IgD-negative memory B cell (primary cell): ENCODE measurements at regions not wholly inside any gene's neighbourhood (a gene's known extent, or its start where the extent isn't known, plus 50 kb on each side); places are given as distances from the start of the nearest gene placed in this dataset.

Experiments
- H3K27ac Mint-ChIP-seq, 3 donors: one replicate each; pipeline ENCODE4 v1.8.0; 2020 to 2022; ENCODE audit warnings: mild to moderate bottlenecking in 3 of 3, mixed read lengths in 3 of 3, moderate library complexity in 1 of 3
- H3K27me3 Mint-ChIP-seq: one replicate; pipeline ENCODE4 v1.8.0; 2021; ENCODE audit warnings: mixed read lengths
- H3K36me3 Mint-ChIP-seq: one replicate; pipeline ENCODE4 v1.8.0; 2020; ENCODE audit warnings: mild to moderate bottlenecking, mixed read lengths
- H3K4me1 Mint-ChIP-seq, 3 donors: one replicate each; pipeline ENCODE4 v1.8.0; 2020 to 2022; ENCODE audit warnings: mixed read lengths in 3 of 3, mild to moderate bottlenecking in 1 of 3
- H3K4me3 Mint-ChIP-seq, 4 donors: one replicate each; pipeline ENCODE4 v1.8.0; 2020 to 2022; ENCODE audit warnings: mild to moderate bottlenecking in 4 of 4, mixed read lengths in 4 of 4, moderate library complexity in 3 of 4
- H3K9me3 Mint-ChIP-seq, 3 donors: one replicate each; pipeline ENCODE4 v1.8.0; 2020 to 2021; ENCODE audit warnings: mixed read lengths in 3 of 3, mild to moderate bottlenecking in 1 of 3

DNA sequence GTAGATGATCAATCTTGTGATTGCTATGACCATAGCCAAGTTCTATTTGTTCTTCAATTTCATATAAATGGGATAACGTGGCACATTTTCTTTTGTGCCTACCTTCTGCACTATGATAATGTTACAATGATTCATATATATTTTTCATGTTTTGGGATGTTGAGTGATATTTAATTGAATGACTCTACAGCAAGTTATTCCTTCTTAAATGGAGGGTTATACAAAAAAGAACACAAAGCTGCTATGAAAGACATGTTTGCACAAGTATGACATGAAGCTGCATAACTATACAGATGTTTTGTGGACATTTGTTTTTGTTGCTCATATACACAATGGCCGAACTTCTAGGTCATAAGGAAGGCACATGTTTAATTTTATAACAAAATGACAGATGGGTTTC lies 356.2 kb downstream of the CBLN2 start:
- Mint-ChIP-seq H3K4me1 (peaks cover 0 to 11% (median 6%) of the 10 kb centered on the region in 3 donors), H3K36me3 (no peaks in the 10 kb centered on the region), H3K9me3 (peaks cover 2 to 6% (median 4%) of the 10 kb centered on the region in 3 donors), H3K27me3 (no peaks in the 10 kb centered on the region), H3K4me3 (no peak overlapping the region), H3K27ac (no peak overlapping the region)

DNA sequence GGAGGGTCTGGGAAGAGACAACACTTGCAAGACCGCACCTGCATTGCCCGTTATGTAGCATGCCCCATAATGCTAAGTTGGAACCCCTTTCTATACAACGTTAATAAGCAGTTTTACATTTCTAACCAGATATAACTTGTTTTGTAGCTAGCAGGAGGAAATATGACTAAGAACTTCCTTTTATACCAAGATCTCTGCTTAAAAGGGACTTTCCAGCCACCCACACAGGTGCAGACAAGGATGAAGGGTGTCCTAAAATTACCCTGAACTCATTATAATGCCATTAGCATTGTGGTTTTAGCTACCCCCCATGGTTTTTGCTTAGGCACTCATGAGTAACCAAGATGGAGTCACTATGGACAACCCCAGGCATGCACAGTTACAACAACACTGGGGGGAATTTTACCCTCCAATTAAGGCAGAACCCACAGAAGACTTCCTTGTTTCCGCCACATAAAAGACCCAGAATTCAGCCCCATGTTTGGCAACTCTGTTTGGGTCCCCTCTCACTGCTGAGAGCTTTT lies 362.8 kb downstream of the CBLN2 start:
- H3K4me1 Mint-ChIP-seq: peaks cover 11 to 30% (median 20%) of the 10 kb centered on the region in 3 donors
- peak overlapping the region in 3 of 4 donors; percentile 50 to 87 (median 65) for H3K4me3 Mint-ChIP-seq
- H3K27ac Mint-ChIP-seq: peak overlapping the region; percentile 17 to 95 (median 92)
- H3K9me3 Mint-ChIP-seq: peaks cover 2 to 9% (median 4%) of the 10 kb centered on the region in 3 donors
- H3K36me3 Mint-ChIP-seq: peaks cover 3% of the 10 kb centered on the region
- H3K27me3 Mint-ChIP-seq: no peaks in the 10 kb centered on the region

DNA sequence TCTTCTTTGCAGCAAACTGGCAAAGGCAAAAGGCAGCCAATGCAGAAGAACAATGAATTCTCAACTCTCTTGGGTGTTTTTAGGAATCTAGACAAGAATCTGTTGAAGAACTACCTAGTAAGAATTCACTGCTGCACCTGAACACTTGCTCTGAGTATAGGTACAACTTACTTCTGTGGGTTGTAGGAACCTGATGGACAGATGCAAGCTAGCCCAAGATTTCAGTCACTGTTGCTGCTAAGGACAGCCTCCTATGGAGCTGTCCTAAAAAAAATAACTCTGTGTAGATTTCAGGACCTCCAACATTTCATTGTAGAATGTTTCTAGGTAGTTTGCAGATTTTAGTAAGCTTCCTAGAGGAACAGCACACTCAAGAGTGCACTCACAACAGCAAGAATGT lies 363.5 kb downstream of the CBLN2 start:
- Mint-ChIP-seq H3K27ac (peak overlapping the region; percentile 17 to 95 (median 92)), H3K4me3 (peak overlapping the region in 3 of 4 donors; percentile 46 to 87 (median 65)), H3K9me3 (peaks cover 2 to 9% (median 4%) of the 10 kb centered on the region in 3 donors), H3K4me1 (peaks cover 15 to 27% (median 17%) of the 10 kb centered on the region in 3 donors), H3K36me3 (peaks cover 3% of the 10 kb centered on the region), H3K27me3 (no peaks in the 10 kb centered on the region)

DNA sequence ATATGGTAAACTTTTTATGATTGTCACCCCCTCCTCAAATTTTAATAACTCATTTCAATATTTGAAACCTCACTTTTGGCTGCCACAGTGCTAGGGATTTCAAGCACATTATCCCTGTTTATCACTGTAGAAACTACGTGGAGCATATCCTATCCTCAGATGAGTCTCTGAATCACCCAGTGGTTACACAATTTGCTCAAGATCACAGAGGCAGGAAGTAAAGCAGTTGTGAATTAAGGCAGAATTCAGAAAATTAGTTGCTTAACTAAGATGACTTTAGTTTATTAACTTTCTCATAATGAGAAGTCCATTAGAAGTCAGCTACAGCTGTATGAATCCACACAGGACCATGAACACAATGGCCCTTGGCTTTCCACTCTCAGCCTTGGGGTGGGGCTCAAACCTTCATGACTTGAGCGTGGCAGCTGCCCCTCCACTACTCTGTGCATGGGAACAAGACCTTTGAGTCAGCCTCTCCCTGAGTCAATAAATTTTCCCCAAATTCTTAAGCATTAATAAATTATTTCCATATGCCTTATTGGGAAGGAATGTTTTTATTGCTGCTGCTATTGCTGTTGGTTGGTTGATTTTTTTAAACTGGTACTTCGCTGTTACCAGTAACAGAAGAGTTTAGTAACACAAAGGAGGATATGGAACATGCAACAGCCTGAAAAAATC lies 369.0 kb downstream of the CBLN2 start:
- Mint-ChIP-seq H3K4me3 (no peak overlapping the region), H3K36me3 (peaks cover 3% of the 10 kb centered on the region), H3K27me3 (no peaks in the 10 kb centered on the region), H3K9me3 (peaks cover 3 to 11% (median 8%) of the 10 kb centered on the region in 3 donors), H3K4me1 (peaks cover 4 to 18% (median 10%) of the 10 kb centered on the region in 3 donors), H3K27ac (no peak overlapping the region)

DNA sequence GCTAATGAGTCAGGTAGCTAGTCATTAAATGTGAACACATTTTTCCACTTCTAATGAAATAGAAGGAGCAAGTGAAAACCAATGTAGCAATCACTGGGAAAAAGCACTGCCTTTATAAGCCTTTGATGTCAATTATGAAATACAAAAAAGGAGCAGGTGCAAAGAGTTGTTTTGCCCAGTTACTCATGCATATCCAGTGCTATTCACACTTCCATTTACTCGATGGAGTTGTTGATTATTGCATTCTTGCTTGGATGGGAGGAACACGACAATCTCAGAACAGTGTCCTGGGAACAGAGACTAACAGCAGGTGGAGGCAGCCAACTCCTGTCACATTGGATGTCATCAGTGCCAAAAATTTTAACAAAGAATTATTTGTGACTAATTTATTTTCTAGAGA lies 372.5 kb downstream of the CBLN2 start:
- Mint-ChIP-seq H3K9me3 (peaks cover 5 to 8% (median 7%) of the 10 kb centered on the region in 3 donors), H3K27ac (no peak overlapping the region), H3K36me3 (peaks cover under 1% of the 10 kb centered on the region), H3K4me3 (peak overlapping the region in 1 of 4 donors; percentile 71), H3K27me3 (no peaks in the 10 kb centered on the region), H3K4me1 (peaks cover 4 to 11% (median 5%) of the 10 kb centered on the region in 3 donors)

DNA sequence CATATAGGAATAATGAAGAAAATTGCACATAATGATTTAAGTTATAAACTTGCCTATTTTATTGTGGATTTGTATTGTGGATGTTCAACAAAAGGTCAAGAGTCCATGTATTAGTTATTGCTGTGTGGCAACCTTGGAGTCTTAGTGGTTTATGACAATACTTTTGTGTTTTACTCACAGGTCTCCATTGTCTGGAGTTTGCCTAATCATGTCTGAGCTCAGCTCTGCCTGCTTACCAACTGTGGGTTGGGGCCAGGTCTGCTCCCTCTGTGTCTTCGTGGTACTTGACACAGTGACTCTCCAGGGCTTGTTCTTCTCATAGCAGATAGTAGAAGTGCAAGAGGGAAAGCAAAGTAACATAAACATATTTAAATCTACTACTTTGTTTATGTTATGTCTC lies 382.5 kb downstream of the CBLN2 start:
- no peaks in the 10 kb centered on the region for H3K36me3 Mint-ChIP-seq
- no peaks in the 10 kb centered on the region for H3K27me3 Mint-ChIP-seq
- no peak overlapping the region for H3K27ac Mint-ChIP-seq
- no peak overlapping the region for H3K4me3 Mint-ChIP-seq
- peaks cover 0 to 2% (median 0%) of the 10 kb centered on the region in 3 donors for H3K9me3 Mint-ChIP-seq
- H3K4me1 Mint-ChIP-seq: peaks cover 8 to 15% (median 9%) of the 10 kb centered on the region in 3 donors

DNA sequence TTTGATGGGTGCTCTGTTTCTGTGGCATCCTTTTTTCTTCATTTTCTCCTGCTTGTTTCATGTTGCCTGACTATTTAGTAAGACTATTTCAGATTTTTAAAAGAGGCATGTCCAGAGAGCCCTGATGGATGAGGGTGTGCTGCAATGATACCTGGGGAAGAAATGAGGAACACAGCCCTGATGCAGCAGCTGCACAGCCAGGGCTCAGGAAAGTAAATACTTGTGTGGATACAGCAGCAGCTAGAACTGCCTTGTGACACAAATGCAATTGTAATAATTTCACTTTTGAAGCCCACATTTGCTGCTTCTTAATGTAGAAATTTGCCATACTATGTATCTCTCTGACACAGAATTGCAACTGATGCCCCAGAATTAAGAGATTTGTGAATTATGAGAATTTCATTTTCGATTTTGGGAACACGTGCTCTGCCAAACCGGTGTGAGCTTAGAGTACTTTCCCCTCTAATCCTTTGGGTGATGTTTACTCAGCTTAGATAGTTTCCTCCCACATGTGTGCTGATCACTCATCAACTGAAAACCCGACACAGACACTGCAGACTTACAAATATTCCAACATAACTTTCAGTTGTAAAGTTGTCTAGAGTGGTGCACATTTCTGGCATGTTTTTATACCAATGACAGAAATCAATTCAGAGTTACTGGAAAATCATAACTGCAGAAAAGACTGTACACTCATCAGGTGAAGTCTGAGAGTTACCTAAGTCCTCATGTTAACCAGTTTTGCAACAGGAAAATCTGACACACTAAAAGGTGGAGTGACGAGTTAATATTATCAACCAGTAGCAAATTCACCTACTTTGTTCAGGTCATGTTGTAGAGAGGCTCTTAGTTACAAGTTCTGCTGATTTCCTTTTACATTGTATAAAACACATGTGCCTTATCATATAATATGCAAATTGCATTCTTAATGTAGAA lies 383.4 kb downstream of the CBLN2 start:
- peak overlapping the region; percentile 9 to 80 (median 64) for H3K4me3 Mint-ChIP-seq
- H3K27ac Mint-ChIP-seq: peak overlapping the region in 2 of 3 donors; percentile 9 to 25
- no peaks in the 10 kb centered on the region for H3K36me3 Mint-ChIP-seq
- peaks cover 7 to 15% (median 9%) of the 10 kb centered on the region in 3 donors for H3K4me1 Mint-ChIP-seq
- peaks cover 0 to 2% (median 0%) of the 10 kb centered on the region in 3 donors for H3K9me3 Mint-ChIP-seq
- no peaks in the 10 kb centered on the region for H3K27me3 Mint-ChIP-seq

DNA sequence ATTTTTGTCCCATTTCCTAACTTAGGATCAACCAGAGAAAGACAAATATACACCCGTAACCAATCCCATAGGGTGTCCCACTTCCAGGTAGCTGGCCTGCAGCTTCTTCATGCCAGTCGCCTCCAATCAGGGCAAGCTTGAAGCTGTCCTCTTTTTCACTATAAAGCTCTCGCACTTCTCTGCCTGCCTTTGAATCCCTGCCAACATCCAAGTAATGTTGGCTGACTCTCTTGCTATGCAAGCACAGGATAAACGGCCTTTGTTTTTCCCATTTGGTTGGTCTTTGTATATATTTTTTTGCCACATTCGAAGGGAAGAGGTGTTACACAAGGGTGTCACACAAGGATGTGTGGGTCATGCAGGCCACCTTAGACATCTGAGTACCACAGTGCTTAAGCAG lies 388.8 kb downstream of the CBLN2 start:
- no peaks in the 10 kb centered on the region for H3K27me3 Mint-ChIP-seq

DNA sequence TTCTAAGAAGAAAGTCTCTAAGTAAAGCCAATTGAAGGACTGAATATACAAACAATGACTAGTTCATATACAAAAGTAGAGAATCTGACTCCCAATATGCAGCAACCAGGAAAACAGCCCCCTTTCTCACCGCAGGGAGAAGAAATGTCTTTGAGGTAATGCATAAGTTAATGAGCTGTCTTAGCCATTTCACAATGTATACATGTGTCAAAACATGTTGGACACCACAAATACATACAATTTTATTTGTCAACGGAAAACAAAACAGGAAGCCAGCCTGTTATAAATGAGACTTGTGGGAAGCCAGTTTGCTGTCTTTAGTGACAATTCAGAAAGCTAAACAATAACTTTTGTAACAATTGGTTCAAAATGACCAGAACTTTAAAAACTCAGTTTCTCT lies 389.2 kb downstream of the CBLN2 start:
- H3K27ac Mint-ChIP-seq: no peak overlapping the region
- H3K4me3 Mint-ChIP-seq: no peak overlapping the region
- peaks cover 0 to 2% (median 0%) of the 10 kb centered on the region in 3 donors for H3K9me3 Mint-ChIP-seq
- no peaks in the 10 kb centered on the region for H3K36me3 Mint-ChIP-seq
- H3K4me1 Mint-ChIP-seq: no peaks in the 10 kb centered on the region
- no peaks in the 10 kb centered on the region for H3K27me3 Mint-ChIP-seq

More for the DNA sequence above, 388.8 kb downstream of the CBLN2 start:
- Mint-ChIP-seq H3K4me3 (no peak overlapping the region), H3K4me1 (peaks cover 0 to 2% (median 1%) of the 10 kb centered on the region in 3 donors), H3K9me3 (peaks cover 0 to 2% (median 0%) of the 10 kb centered on the region in 3 donors), H3K27ac (no peak overlapping the region), H3K36me3 (no peaks in the 10 kb centered on the region)

DNA sequence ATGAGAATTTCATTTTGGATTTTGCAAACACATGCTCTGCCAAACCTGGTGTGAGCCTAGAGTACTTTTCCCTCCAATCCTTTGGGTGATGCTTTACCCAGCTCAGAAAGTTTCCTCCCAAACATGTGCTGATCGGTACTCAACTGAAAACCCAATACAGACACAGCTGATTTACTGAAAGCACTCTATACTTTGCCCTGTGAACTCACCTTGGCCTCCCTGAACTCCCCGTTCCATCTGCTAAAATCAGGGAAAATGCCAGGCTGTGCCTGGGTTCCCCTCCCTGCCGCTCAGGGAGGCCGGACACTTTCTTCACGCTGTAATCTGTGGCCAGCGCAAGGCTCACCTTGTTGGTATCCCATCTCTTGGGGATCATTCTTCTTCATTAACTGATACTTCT lies 391.2 kb downstream of the CBLN2 start:
- Mint-ChIP-seq H3K36me3 (no peaks in the 10 kb centered on the region), H3K9me3 (no peaks in the 10 kb centered on the region), H3K27ac (no peak overlapping the region), H3K4me3 (peak overlapping the region in 1 of 4 donors; percentile 47), H3K4me1 (no peaks in the 10 kb centered on the region), H3K27me3 (no peaks in the 10 kb centered on the region)

DNA sequence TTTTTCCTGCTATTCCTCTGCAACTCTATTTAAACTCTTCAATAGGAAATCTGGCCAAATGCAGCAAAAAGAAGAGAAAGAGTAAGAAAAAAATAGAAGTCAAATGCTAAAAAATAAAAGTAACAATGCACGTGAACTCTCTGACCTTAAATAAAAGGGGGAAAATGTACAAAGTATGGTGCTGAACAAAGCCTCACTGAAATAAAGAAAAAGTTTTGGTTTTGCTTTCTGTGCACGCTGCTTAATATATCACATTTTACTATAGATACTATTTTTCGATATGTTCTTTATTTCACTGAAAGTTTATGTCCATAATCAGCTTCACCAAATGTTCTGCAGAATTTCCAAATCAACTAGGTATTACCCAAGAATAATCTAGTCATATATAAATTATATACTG lies 396.3 kb downstream of the CBLN2 start:
- Mint-ChIP-seq H3K9me3 (no peaks in the 10 kb centered on the region), H3K27me3 (no peaks in the 10 kb centered on the region), H3K27ac (no peak overlapping the region), H3K4me1 (no peaks in the 10 kb centered on the region), H3K4me3 (no peak overlapping the region), H3K36me3 (no peaks in the 10 kb centered on the region)

DNA sequence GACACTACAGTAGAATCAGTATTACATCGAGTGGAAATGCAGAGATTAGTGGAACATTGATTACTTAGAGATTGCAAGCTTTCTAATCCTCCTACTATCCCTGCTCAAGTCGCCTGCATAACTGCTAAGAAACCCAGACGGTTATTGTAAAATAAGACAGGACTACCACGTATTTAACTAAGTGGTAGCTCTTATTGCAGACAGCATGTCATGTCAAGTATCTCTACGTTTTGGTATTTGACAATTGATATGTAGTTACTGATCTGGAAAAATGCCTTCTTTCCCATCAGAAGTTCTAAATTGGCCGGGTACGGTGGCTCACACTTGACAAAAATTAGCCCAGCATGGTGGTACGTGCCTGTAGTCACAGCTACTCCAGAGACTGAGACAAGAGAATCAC lies 404.1 kb downstream of the CBLN2 start:
- H3K4me1 Mint-ChIP-seq: peaks cover 0 to 3% (median 0%) of the 10 kb centered on the region in 3 donors
- no peaks in the 10 kb centered on the region for H3K9me3 Mint-ChIP-seq
- no peaks in the 10 kb centered on the region for H3K36me3 Mint-ChIP-seq
- H3K4me3 Mint-ChIP-seq: no peak overlapping the region
- H3K27ac Mint-ChIP-seq: no peak overlapping the region
- no peaks in the 10 kb centered on the region for H3K27me3 Mint-ChIP-seq

DNA sequence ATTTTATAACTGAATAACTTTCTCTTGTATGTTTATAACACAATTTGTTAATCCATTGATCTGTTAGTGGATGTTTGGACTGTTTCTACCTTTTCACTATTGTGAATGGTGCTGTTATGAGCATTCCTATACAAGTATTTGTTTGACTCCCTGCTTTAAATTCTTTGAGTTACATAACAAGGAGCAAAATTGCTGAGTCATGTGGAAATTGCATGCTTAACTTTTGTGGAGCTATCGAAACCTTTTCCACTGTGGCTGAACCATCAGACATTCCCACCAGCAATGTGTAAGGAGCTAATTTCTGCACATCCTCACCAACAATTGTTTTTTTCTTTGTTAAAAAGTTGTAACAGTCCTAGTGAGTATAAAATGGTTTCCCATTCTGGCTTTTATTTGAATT lies 415.5 kb downstream of the CBLN2 start:
- H3K9me3 Mint-ChIP-seq: peaks cover 0 to 1% (median 0%) of the 10 kb centered on the region in 3 donors
- no peaks in the 10 kb centered on the region for H3K27me3 Mint-ChIP-seq
- no peaks in the 10 kb centered on the region for H3K36me3 Mint-ChIP-seq
- H3K4me1 Mint-ChIP-seq: peaks cover 0 to 3% (median 2%) of the 10 kb centered on the region in 3 donors
- H3K27ac Mint-ChIP-seq: no peak overlapping the region
- H3K4me3 Mint-ChIP-seq: no peak overlapping the region

DNA sequence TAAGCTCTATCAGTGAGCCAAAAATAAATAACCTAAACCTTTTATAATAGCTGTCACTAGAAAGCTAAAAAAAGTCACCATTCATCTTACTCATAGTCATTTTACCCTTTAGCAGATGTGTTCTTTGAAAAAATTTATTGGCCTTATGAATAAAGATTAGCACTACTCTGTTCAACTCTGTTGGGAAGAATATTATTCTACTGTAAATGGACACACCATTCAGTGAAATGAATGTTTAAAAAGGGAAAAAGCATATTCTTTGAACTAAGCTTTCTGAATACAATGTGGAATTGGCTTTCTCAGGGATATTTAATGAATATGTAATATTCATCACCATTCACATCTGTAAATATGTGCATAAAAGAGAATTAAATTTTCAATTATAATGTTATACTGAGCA lies 422.0 kb downstream of the CBLN2 start:
- no peak overlapping the region for H3K27ac Mint-ChIP-seq
- no peaks in the 10 kb centered on the region for H3K9me3 Mint-ChIP-seq
- peaks cover 0 to 6% (median 3%) of the 10 kb centered on the region in 3 donors for H3K4me1 Mint-ChIP-seq

DNA sequence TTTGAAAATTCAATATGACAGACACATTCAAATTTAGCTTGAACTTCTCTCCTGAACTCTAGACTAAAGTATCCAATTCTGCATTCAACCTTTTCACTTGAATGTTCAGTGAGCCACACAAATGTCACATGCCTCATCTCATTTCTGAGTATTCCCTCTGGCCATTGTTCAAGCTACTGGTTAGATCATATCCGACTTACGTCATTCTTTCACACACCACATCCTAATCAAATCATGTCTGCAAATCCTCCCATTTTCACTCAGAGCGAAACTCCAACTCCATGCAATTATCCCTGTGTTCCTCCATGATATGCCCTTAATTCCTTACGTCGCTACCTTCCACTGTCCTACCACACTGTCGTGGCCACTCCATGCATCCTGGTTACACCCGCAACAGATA lies 425.1 kb downstream of the CBLN2 start:
- no peaks in the 10 kb centered on the region for H3K9me3 Mint-ChIP-seq
- H3K4me3 Mint-ChIP-seq: no peak overlapping the region
- no peaks in the 10 kb centered on the region for H3K36me3 Mint-ChIP-seq
- H3K27ac Mint-ChIP-seq: no peak overlapping the region
- no peaks in the 10 kb centered on the region for H3K27me3 Mint-ChIP-seq
- peaks cover 0 to 6% (median 3%) of the 10 kb centered on the region in 3 donors for H3K4me1 Mint-ChIP-seq

More for the DNA sequence above, 422.0 kb downstream of the CBLN2 start:
- Mint-ChIP-seq H3K4me3 (no peak overlapping the region), H3K27me3 (no peaks in the 10 kb centered on the region), H3K36me3 (no peaks in the 10 kb centered on the region)
